ENCODE measurements at regions not wholly inside any gene's neighbourhood (a gene's known extent, or its start where the extent isn't known, plus 50 kb on each side); places are given as distances from the start of the nearest gene placed in this dataset.

DNA sequence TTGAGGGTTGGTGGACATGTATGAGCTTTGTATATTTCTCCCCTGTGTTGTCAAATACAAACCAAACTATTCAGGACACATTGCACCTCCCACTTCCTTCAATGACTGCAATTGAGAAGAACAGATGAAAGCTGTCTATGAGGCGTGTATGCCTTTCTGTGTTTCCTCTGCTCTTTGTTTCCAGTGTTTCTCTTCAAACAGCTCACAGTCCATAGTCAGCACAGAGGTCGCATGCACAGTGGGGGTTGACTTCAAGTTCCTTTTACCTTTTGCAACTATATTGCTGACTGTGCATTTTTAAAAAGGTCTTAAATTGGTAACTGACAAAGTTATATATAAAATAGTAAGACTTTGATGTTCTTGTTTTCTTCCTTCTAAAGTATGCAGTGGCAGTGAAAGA lies 957.8 kb downstream of the C4orf33 start:
- 56% methylated on average over 2 of the region's 2 CpGs for whole genome bisulfite sequencing (ENCODE audit: low lambda C conversion rate, missing lambda C conversion rate)
- no peak overlapping the region for H2AFZ ChIP-seq

DNA sequence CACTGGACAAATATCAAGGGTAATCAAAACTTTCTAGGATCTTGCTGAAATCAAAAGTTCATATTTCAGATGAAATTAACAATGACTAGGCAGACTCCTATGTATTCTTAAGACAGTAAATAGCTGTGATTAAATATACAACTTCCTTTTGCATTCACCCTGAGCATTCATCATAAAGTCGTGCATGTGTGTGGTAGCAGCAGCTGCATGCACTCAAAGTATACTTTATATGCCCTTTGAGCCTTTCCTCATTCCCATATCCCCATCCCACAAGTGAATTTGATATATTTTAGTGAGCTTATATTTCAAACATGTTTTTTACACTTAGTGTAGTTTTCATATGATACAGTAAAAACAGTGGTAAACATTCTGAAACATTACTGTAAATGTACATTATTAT lies 959.0 kb downstream of the C4orf33 start:
- no peaks in the 10 kb centered on the region for H3K79me2 ChIP-seq
- no peak overlapping the region for H2AFZ ChIP-seq
- H3K9me3 ChIP-seq (ENCODE audit: low read depth): no peaks in the 10 kb centered on the region
- H3K27ac ChIP-seq: no peak overlapping the region
- no peaks in the 10 kb centered on the region for H3K36me3 ChIP-seq (replicated peaks; ENCODE audit: insufficient read depth, low read depth)
- H3K9me2 ChIP-seq (replicated peaks; ENCODE audit: insufficient read depth): no peaks in the 10 kb centered on the region
- no peak overlapping the region for H3K4me2 ChIP-seq
- no peaks in the 10 kb centered on the region for H4K20me1 ChIP-seq (ENCODE audit: insufficient read depth, poor library complexity, severe bottlenecking)
- 65% methylated on average over 1 of the region's 1 CpG for WGBS (ENCODE audit: low lambda C conversion rate, missing lambda C conversion rate)
- no peak overlapping the region for H3K4me3 ChIP-seq
- no peak for DNase-seq (ENCODE audit: low spot score)
- H3K4me1 ChIP-seq (ENCODE audit: insufficient read depth): no peaks in the 10 kb centered on the region
- no peaks in the 10 kb centered on the region for H3K27me3 ChIP-seq
- TF ChIP-seq, protein P1, sequence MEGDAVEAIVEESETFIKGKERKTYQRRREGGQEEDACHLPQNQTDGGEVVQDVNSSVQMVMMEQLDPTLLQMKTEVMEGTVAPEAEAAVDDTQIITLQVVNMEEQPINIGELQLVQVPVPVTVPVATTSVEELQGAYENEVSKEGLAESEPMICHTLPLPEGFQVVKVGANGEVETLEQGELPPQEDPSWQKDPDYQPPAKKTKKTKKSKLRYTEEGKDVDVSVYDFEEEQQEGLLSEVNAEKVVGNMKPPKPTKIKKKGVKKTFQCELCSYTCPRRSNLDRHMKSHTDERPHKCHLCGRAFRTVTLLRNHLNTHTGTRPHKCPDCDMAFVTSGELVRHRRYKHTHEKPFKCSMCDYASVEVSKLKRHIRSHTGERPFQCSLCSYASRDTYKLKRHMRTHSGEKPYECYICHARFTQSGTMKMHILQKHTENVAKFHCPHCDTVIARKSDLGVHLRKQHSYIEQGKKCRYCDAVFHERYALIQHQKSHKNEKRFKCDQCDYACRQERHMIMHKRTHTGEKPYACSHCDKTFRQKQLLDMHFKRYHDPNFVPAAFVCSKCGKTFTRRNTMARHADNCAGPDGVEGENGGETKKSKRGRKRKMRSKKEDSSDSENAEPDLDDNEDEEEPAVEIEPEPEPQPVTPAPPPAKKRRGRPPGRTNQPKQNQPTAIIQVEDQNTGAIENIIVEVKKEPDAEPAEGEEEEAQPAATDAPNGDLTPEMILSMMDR (IDR thresholded peaks at IDR 0.05; ENCODE audit: poor library complexity): no peak
- TF ChIP-seq EZH2 (IDR thresholded peaks at IDR 0.05; ENCODE audit: borderline replicate concordance): no peak
- TF ChIP-seq EZH2phosphoT487 (IDR thresholded peaks at IDR 0.05; ENCODE audit: low read depth, severe bottlenecking, unreplicated experiment): no peak

More for the DNA sequence above, 957.8 kb downstream of the C4orf33 start:
- no peaks in the 10 kb centered on the region for H3K9me2 ChIP-seq (replicated peaks; ENCODE audit: insufficient read depth)
- H4K20me1 ChIP-seq (ENCODE audit: insufficient read depth, poor library complexity, severe bottlenecking): no peaks in the 10 kb centered on the region
- no peaks in the 10 kb centered on the region for H3K4me1 ChIP-seq (ENCODE audit: insufficient read depth)
- TF ChIP-seq EZH2 (IDR thresholded peaks at IDR 0.05; ENCODE audit: borderline replicate concordance) (no peak), EZH2phosphoT487 (IDR thresholded peaks at IDR 0.05; ENCODE audit: low read depth, severe bottlenecking, unreplicated experiment) (no peak)
- TF ChIP-seq, protein P1 (IDR thresholded peaks at IDR 0.05; ENCODE audit: poor library complexity): no peak
- H3K27me3 ChIP-seq: no peaks in the 10 kb centered on the region
- peak; percentile 10 for DNase-seq (ENCODE audit: low spot score)
- H3K4me3 ChIP-seq: no peak overlapping the region
- H3K27ac ChIP-seq: no peak overlapping the region
- H3K36me3 ChIP-seq (replicated peaks; ENCODE audit: insufficient read depth, low read depth): no peaks in the 10 kb centered on the region
- no peaks in the 10 kb centered on the region for H3K79me2 ChIP-seq
- H3K4me2 ChIP-seq: no peak overlapping the region
- H3K9me3 ChIP-seq (ENCODE audit: low read depth): no peaks in the 10 kb centered on the region

DNA sequence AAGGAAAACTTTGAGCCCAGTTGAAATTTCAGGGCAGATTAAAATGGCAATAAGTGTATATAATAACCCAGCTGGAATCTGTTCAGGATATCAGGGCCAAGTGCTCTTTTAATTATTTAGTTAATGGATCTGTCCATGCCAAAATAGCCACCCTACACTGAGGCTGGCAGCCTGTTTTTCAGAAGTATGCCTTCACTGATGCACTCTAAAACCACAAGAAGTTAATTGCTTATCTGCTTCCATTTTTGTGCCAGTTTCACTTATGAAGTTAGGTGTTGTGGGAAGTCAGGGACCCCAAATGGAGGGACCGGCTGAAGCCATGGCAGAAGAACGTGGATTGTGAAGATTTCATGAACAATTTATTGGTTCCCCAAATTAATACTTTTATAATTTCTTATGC lies 960.3 kb downstream of the C4orf33 start:
- Histone ChIP-seq H3K79me2 (no peaks in the 10 kb centered on the region), H3K4me2 (no peak overlapping the region), H3K36me3 (replicated peaks; ENCODE audit: insufficient read depth, low read depth) (no peaks in the 10 kb centered on the region), H3K9me2 (replicated peaks; ENCODE audit: insufficient read depth) (no peaks in the 10 kb centered on the region), H3K27me3 (no peaks in the 10 kb centered on the region), H4K20me1 (ENCODE audit: insufficient read depth, poor library complexity, severe bottlenecking) (no peaks in the 10 kb centered on the region), H3K27ac (no peak overlapping the region), H3K4me1 (ENCODE audit: insufficient read depth) (no peaks in the 10 kb centered on the region), H3K4me3 (no peak overlapping the region), H3K9me3 (ENCODE audit: low read depth) (no peaks in the 10 kb centered on the region), H2AFZ (no peak overlapping the region)
- 95% methylated on average over 2 of the region's 2 CpGs for WGBS (ENCODE audit: low lambda C conversion rate, missing lambda C conversion rate)
- no peak for TF ChIP-seq EZH2phosphoT487 (IDR thresholded peaks at IDR 0.05; ENCODE audit: low read depth, severe bottlenecking, unreplicated experiment)
- TF ChIP-seq, protein P1 (IDR thresholded peaks at IDR 0.05; ENCODE audit: poor library complexity): no peak
- no peak for TF ChIP-seq EZH2 (IDR thresholded peaks at IDR 0.05; ENCODE audit: borderline replicate concordance)
- DNase-seq (ENCODE audit: low spot score): no peak

DNA sequence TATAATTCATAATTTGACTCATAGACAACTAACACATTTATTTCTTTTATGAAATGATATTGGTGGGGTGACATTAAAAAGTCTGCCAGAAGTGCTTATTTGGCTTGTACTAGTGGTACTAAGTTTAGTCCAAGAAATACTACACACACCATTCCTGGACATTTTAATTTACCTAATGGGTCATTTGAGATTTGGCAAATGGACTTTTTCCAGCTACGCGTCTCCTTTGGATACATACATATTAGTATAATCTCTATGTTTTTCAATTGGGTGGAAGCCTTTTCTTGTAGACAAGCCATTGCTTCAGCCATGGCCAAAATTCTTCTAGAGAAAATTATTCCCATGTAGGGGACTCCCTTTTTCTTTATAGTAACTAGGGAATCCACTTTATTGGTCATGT lies 968.5 kb downstream of the C4orf33 start:
- H3K4me1 ChIP-seq (ENCODE audit: insufficient read depth): no peaks in the 10 kb centered on the region
- H2AFZ ChIP-seq: no peak overlapping the region
- H3K36me3 ChIP-seq (replicated peaks; ENCODE audit: insufficient read depth, low read depth): no peaks in the 10 kb centered on the region
- no peaks in the 10 kb centered on the region for H3K27me3 ChIP-seq
- no peak overlapping the region for H3K4me2 ChIP-seq
- no peaks in the 10 kb centered on the region for H4K20me1 ChIP-seq (ENCODE audit: insufficient read depth, poor library complexity, severe bottlenecking)
- no peaks in the 10 kb centered on the region for H3K9me3 ChIP-seq (ENCODE audit: low read depth)
- H3K4me3 ChIP-seq: no peak overlapping the region
- WGBS (ENCODE audit: low lambda C conversion rate, missing lambda C conversion rate): 97% methylated on average over 2 of the region's 2 CpGs
- DNase-seq (ENCODE audit: low spot score): no peak
- TF ChIP-seq EZH2 (IDR thresholded peaks at IDR 0.05; ENCODE audit: borderline replicate concordance) (no peak), EZH2phosphoT487 (IDR thresholded peaks at IDR 0.05; ENCODE audit: low read depth, severe bottlenecking, unreplicated experiment) (no peak)
- TF ChIP-seq, protein P1 (IDR thresholded peaks at IDR 0.05; ENCODE audit: poor library complexity): no peak
- H3K79me2 ChIP-seq: no peaks in the 10 kb centered on the region
- no peak overlapping the region for H3K27ac ChIP-seq
- no peaks in the 10 kb centered on the region for H3K9me2 ChIP-seq (replicated peaks; ENCODE audit: insufficient read depth)

Data from hepatocyte (in vitro differentiated cells).